OCI-M1 (cell line): ENCODE measurements at regions not wholly inside any gene's neighbourhood (a gene's known extent, or its start where the extent isn't known, plus 50 kb on each side); places are given as distances from the start of the nearest gene placed in this dataset.

ENCODE experiments used
- DNase-seq: peaks from one replicate; lab custom pipeline; 2025; lab: John Stamatoyannopoulos, UW

GRCh38 chr13:55669051-55669450 lies 1471.7 kb upstream of the PRR20A start:
- DNase-seq, result no peak

DNA sequence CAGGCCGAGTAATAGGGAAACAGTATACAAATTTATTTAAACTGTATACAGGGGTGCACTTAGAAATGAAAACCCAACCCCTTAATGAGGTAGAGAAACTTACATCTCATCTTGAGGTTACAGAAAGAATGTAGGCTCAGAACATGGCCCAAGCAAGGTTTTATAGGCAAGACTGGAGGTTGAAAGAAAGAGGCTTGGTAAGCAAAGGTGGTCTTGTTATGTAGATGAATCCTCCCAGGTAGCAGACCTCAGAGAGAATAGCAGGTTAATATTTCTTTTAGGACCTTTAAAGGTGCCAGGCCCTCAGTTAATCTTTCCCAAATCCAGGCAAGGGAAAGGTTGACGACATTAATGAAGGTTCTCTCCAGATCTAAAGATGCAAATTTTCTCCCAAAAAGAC lies 1466.8 kb upstream of the PRR20A start:
- DNase-seq, result no peak

- no peak for DNase-seq
These were observed 1457.9 kb upstream of the PRR20A start for GRCh38 chr13:55682776-55683175.

GRCh38 chr13:55705526-55705925 lies 1435.2 kb upstream of the PRR20A start:
- no peak for DNase-seq

- no peak for DNase-seq
These were observed 1434.7 kb upstream of the PRR20A start for GRCh38 chr13:55705971-55706370.

- DNase-seq, result no peak
These were observed 1426.6 kb upstream of the PRR20A start for GRCh38 chr13:55714120-55714519.

GRCh38 chr13:55727683-55728082 lies 1413.0 kb upstream of the PRR20A start:
- DNase-seq, result no peak

- DNase-seq, result no peak
These were observed 1412.5 kb upstream of the PRR20A start for GRCh38 chr13:55728247-55728646.

GRCh38 chr13:55745828-55746227 lies 1394.9 kb upstream of the PRR20A start:
- no peak for DNase-seq

- peak; percentile 79 for DNase-seq
These were observed 1378.7 kb upstream of the PRR20A start for GRCh38 chr13:55761986-55762385.

DNA sequence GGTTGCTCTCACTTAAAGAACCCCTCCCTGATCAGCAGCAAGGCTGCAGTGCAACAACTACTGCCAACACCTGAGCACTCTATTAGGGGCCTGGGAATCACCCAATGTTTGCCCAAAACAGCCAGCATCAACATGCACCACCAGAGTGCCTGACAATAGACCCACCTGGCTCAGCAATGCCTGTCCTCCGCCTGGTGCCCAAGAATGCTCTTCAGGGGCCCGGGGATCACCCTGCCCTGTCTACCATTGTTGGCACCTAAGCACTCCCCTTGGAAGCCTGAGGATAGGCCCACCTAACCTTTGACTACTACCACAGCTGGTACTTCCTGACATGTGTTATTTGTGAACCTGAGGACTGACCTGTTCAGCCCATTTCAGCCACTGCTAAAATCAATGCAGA lies 1363.1 kb upstream of the PRR20A start:
- no peak for DNase-seq

GRCh38 chr13:55783841-55784240 lies 1356.9 kb upstream of the PRR20A start:
- DNase-seq, result no peak

DNA sequence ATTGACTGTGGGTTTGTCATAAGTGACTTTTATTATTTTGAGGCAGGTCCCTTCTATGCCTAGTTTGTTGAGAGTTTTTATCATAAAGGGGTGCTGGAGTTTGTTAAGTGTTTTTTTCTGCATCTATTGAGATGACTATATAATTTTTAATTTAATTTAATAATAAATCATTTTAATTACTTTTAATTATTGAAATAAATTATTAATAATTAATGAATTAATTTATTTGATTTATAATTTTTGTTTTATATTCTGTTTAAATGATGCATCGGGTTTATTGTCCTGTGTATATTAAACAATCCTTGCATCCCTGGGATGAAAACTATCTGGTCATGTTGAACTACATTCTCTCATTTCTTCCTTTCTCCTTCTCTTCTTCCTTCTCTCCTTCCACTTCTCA lies 1352.2 kb upstream of the PRR20A start:
- DNase-seq, result no peak

- DNase-seq, result no peak
These were observed 1348.0 kb upstream of the PRR20A start for GRCh38 chr13:55792544-55793193.

DNA sequence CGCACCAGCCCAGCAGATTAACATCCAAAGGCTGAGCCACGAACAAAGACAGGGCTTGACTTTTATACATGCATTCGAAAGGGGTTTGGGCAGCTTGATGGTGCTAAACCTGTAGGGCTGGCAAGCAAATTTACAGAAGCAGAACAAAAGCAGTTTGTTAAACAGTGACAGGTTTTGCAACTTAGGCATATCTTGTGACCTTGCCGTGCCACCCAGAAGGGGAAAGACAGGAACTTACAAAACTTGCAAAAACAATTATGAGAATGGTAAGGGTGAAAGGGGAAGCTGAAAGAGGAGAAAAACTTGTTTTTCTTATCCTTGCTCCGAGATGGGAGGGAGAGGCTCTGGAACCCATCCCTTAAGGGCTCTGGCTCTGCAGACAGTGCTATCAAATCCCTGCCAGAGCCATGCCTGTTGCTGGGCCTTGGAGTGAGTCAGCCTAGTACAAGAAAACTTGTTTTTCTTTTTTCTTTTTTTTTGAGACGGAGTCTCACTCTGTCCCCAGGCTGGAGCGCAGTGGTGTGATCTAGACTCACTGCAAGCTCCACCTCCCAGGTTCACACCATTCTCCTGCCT lies 1325.2 kb upstream of the PRR20A start:
- no peak for DNase-seq

- DNase-seq, result no peak
These were observed 1323.6 kb upstream of the PRR20A start for GRCh38 chr13:55816976-55817601.

GRCh38 chr13:55820817-55821216 lies 1319.9 kb upstream of the PRR20A start:
- no peak for DNase-seq

- no peak for DNase-seq
These were observed 1271.1 kb upstream of the PRR20A start for GRCh38 chr13:55869648-55870047.

GRCh38 chr13:55887561-55887960 lies 1253.2 kb upstream of the PRR20A start:
- no peak for DNase-seq

DNA sequence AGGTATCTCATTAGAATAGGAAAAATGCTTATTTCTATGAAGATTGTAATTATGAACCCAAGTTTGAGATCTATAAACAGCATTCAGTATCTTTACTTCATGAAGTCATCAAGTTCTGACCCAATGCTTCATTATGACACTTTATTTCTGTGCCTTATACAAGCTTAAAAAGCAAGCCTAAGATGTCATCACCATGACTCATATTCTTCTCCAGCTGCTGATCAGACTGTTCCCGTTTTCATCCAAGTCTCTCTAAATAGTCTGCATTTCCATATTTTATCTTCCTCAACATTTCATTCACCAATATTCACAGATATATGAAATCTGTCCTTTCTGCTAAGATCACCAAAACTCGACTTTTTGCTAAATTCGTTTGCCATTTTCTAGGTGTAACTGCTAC lies 1247.2 kb upstream of the PRR20A start:
- peak; percentile 20 for DNase-seq

GRCh38 chr13:55937180-55937579 lies 1203.5 kb upstream of the PRR20A start:
- DNase-seq, result no peak

DNA sequence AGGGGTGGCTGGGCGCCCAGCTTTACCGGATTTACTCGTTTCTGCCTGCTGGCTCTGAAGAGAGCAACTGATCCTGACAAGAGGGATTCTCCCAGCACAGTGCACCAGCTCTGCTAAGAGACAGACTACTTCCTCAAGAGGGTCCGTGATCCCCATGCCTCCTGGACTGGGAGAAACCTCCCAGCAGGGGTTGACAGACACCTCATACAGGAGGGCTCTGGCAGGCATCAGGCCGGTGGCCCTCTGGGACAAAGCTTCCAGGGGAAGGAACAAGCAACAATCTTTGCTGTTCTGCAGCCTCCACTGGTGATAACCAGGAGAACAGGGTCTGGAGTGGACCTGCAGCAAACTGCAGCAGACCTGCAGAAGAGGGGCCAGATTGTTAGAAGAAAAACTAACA lies 1192.5 kb upstream of the PRR20A start:
- DNase-seq, result no peak

GRCh38 chr13:55963934-55964333 lies 1176.8 kb upstream of the PRR20A start:
- no peak for DNase-seq

DNA sequence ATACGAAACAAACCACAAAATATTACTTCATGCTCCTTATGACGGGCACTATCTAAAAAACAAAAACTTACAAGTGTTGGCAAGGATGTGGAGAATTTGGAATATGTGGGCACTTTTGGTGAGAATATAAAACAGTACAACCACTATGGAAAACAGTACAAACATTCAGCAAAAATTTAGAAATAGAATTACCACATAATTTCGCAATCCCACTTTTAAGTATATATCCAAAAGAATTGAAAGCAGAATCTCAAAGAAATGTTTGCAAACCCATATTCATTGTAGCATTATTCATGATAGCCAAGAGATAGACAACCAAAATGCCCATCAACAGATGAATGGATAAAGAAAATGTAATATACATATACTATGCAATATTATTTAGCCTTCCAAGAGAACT lies 1173.7 kb upstream of the PRR20A start:
- DNase-seq, result no peak
